ENCODE measurements at regions not wholly inside any gene's neighbourhood (a gene's known extent, or its start where the extent isn't known, plus 50 kb on each side); places are given as distances from the start of the nearest gene placed in this dataset.

DNA sequence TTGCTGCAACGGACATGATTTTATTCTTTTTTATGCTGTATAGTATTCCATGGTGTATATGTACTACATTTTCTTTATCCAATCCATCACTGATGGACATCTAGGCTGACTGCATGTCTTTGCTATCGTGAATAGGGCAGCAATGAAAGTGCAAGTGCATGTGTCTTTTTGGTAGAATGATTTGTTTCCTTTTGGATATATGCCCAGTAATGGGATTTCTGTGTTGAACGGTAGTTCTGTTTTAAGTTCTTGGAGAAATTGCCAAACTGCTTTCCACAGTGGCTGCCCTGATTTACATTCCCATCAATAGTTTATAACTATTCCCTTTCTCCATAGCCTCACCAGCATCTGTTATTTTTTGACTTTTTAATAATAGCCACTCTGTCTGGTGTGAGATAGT is 99.7 kb upstream of the CRIM1 start:
- H3K4me3 ChIP-seq = no peak overlapping the region
- no peak for DNase-seq
- H3K27me3 ChIP-seq = peaks cover 16% of the 10 kb centered on the region
- H3K9me3 ChIP-seq = no peaks in the 10 kb centered on the region
- H3K36me3 ChIP-seq = no peaks in the 10 kb centered on the region

DNA sequence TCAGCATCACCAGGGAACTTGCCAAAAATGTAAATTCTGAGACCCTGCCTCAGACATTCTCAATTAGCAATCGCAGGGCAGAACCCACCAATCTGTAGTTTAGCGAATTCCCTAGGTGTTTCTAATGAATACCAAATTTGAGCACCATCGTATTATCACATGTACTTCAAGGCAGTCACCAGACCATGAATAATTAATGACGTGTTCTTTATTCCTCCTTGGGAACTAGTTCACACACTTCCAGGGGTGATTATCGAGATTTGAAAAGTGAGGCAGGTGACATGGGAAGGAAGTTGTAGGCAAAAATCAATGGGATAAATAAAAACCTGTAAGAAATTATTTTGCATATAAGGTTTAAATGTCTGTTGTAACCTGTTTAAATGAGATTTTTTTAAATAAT is 102.5 kb upstream of the CRIM1 start:
- Histone ChIP-seq H3K9me3 (no peaks in the 10 kb centered on the region), H3K36me3 (no peaks in the 10 kb centered on the region), H3K27me3 (peaks cover 14% of the 10 kb centered on the region), H3K4me3 (no peak overlapping the region)
- DNase-seq = no peak

GRCh38 chr2:36246320-36246990 is 109.1 kb upstream of the CRIM1 start:
- no peak for DNase-seq
- Histone ChIP-seq H3K4me3 (no peak overlapping the region), H3K9me3 (no peaks in the 10 kb centered on the region), H3K27me3 (peaks cover 10% of the 10 kb centered on the region), H3K36me3 (no peaks in the 10 kb centered on the region)

- peaks cover 10% of the 10 kb centered on the region for H3K27me3 ChIP-seq
- no peaks in the 10 kb centered on the region for H3K9me3 ChIP-seq
- no peak overlapping the region for H3K4me3 ChIP-seq
- DNase-seq = no peak
- H3K36me3 ChIP-seq = no peaks in the 10 kb centered on the region
Measured at GRCh38 chr2:36245651-36246050, 109.9 kb upstream of the CRIM1 start.

GRCh38 chr2:36238106-36238505 is 117.5 kb upstream of the CRIM1 start:
- H3K4me3 ChIP-seq = no peak overlapping the region
- no peaks in the 10 kb centered on the region for H3K36me3 ChIP-seq
- DNase-seq = no peak
- H3K9me3 ChIP-seq = no peaks in the 10 kb centered on the region
- peaks cover 7% of the 10 kb centered on the region for H3K27me3 ChIP-seq

DNA sequence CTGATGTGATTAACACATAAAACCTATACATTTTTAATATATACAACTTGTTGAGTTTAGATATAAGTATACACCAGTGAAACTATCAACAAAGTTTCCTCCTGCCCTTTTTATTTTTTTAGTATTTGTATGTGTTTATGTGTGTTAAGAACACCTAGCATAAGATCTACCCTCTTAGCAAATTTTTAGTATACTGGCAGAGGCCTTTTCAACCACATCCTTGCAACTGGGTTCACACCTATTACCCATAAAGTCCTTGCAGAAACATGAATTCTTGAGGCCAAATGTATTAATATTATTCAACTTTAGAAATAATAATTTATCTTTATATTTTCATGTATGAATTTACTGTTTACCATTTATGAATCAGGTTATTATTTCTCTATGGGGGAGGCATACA is 119.7 kb upstream of the CRIM1 start:
- Histone ChIP-seq H3K27me3 (no peaks in the 10 kb centered on the region; the same call in 1 of the 2 replicates), H3K4me3 (no peak overlapping the region), H3K36me3 (no peaks in the 10 kb centered on the region), H3K9me3 (no peaks in the 10 kb centered on the region)
- DNase-seq = no peak

DNA sequence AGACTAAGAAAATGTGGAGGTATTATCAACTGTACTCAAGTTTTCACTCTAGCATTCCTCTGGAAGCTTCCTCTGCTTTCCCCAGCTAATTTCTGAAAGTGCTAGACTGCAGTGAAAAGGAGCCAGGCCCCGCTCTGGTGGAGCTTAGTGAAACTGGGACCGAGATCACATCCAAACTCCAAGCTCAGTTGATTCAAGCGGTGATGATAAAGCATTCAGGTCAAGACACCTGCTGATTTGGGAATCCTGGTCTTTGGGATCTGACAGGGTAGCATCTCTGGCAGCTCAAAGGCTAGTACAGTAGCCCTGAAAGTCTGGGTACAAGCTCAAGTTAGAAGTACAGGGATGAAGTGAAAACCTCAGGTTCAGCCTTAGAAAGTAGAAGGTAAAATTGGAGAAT is 120.2 kb upstream of the CRIM1 start:
- no peak for DNase-seq
- no peaks in the 10 kb centered on the region for H3K9me3 ChIP-seq
- no peaks in the 10 kb centered on the region for H3K36me3 ChIP-seq
- no peaks in the 10 kb centered on the region; the same call in 1 of the 2 replicates for H3K27me3 ChIP-seq
- no peak overlapping the region for H3K4me3 ChIP-seq

DNA sequence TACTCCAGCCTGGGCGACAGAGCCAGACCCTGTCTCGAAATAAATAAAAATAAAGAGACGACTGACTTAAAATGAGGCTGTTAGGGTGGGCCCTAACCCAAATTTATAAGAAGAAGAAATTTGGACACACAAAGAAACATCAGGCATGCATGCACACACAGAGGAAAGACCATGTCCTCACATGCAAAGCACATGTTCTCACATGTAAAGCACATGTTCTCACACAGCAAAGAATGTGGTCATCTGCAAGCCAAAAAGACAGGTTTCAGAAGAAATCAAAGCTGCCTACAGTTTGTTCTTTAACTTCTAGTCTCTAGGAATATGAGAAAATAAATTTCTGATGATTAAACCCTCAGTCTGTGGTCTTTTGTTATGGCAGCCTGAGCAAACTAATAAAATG is 132.3 kb upstream of the CRIM1 start:
- Histone ChIP-seq H3K9me3 (no peaks in the 10 kb centered on the region), H3K36me3 (no peaks in the 10 kb centered on the region), H3K4me3 (no peak overlapping the region), H3K27me3 (no peaks in the 10 kb centered on the region; the same call in 1 of the 2 replicates)
- no peak for DNase-seq

- DNase-seq = no peak
- Histone ChIP-seq H3K4me3 (no peak overlapping the region), H3K27me3 (no peaks in the 10 kb centered on the region; the same call in 1 of the 2 replicates), H3K9me3 (no peaks in the 10 kb centered on the region), H3K36me3 (no peaks in the 10 kb centered on the region)
Measured at GRCh38 chr2:36222485-36222884, 133.1 kb upstream of the CRIM1 start.

- H3K4me3 ChIP-seq = no peak overlapping the region
- H3K9me3 ChIP-seq = 0 out of 2 replicates have a peak, but pooled peaks cover 2% of the 10 kb centered on the region
- no peaks in the 10 kb centered on the region for H3K36me3 ChIP-seq
- H3K27me3 ChIP-seq = no peaks in the 10 kb centered on the region
- no peak for DNase-seq
Measured at GRCh38 chr2:36214691-36215090, 140.9 kb upstream of the CRIM1 start.

DNA sequence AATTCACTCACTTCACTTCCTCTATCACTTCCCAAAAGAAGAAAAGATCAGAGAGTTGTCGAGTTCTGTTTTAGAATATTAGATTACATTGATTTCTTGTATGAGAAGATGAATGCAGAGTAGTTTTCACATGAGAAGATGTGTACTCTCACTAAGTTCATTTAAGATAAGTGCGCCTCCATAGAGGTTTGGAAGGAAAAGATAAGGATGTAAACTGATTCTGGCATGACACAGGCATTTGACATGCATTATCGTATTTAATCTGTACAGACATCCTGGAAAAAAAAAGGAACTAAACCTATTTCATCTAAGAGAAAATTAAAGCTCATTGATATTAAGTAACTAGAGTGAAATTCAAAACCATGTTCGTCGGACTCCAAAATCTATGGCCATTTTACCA is 152.2 kb upstream of the CRIM1 start:
- Histone ChIP-seq H3K4me3 (no peak overlapping the region), H3K27me3 (0 out of 2 replicates have a peak, but pooled peaks cover 4% of the 10 kb centered on the region), H3K9me3 (no peaks in the 10 kb centered on the region), H3K36me3 (no peaks in the 10 kb centered on the region)
- DNase-seq = no peak

DNA sequence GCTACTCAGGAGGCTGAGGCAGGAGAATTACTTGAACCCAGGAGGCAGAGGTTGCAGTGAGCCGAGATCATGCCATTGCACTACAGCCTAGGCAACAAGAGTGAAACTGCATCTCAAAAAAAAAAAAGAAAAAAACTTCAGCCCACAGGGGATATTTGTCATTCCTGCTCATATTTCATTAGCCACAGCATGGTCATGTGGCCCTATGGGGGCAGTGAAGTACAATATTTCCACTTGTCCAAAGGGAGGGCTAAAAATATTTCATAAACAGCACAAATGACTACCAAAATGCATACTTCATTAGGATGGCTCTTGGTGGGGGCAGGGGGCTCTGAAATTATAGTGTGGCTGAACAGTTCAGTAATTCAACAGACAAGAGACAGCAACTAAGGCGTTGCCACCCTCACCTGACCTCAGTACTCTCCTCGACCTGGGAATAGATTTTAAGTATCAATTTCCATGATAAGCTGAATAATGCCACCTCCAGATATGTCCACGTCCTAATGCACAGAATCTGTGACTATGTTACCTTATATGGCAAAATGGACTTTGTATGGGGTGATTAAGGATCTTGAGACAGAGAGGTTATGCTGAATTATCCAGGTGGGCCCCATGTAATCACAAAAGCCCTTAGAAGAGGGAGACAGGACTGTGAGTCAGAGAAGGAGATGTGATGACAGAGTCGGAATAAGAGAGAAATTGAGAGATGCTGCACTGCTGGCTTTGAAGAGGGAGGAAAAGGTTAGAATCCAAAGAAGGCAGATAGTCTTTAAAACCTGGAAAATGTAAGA is 158.2 kb upstream of the CRIM1 start:
- H3K9me3 ChIP-seq = no peaks in the 10 kb centered on the region
- no peaks in the 10 kb centered on the region for H3K36me3 ChIP-seq
- H3K27me3 ChIP-seq = 0 out of 2 replicates have a peak, but pooled peaks cover 2% of the 10 kb centered on the region
- no peak for DNase-seq
- H3K4me3 ChIP-seq = no peak overlapping the region

DNA sequence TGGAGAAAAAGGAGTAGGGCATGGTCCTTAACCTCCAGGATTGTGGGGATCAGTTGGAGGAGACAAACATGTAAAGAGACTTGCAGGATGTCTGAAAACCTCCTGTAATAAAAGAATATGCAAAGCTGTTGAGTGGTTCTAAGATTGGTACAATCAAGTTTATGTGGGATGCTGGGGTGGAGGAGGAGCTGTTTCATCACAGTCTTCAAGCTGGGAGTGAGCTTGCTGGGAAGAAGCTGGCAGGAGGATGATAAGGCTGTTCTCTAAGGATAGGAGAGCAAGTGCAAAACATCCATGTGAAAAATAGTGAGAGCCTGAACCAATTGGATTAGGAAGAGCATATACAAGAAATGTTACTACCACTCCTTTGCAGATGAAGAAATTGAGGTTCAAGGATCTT is 161.9 kb upstream of the CRIM1 start:
- 0 out of 2 replicates have a peak, but pooled peaks cover 2% of the 10 kb centered on the region for H3K27me3 ChIP-seq
- no peak for DNase-seq
- no peak overlapping the region for H3K4me3 ChIP-seq
- H3K9me3 ChIP-seq = no peaks in the 10 kb centered on the region
- no peaks in the 10 kb centered on the region for H3K36me3 ChIP-seq

GRCh38 chr2:36192983-36193382 is 162.6 kb upstream of the CRIM1 start:
- 0 out of 2 replicates have a peak, but pooled peaks cover 2% of the 10 kb centered on the region for H3K27me3 ChIP-seq
- no peak overlapping the region for H3K4me3 ChIP-seq
- no peaks in the 10 kb centered on the region for H3K9me3 ChIP-seq
- DNase-seq = no peak
- H3K36me3 ChIP-seq = no peaks in the 10 kb centered on the region

DNA sequence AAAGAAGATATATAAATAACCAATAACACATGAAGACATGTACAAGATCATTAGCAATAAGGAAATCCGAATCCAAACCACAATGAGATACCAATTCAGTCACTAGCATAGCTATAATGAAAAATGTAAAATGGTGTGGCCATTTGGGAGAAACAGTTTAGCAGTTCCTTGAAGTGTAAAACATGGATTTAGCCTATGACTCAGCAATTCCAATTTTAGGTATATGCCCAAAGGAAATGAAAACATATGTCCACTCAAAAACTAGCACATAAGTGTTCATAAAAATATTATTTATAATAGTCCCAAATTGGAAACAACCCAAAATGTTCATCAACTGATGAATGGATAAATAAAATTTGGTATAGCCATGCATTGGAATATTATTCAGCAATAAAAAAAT is 165.5 kb upstream of the CRIM1 start:
- DNase-seq = no peak
- no peak overlapping the region for H3K4me3 ChIP-seq
- 0 out of 2 replicates have a peak, but pooled peaks cover 2% of the 10 kb centered on the region for H3K27me3 ChIP-seq
- no peaks in the 10 kb centered on the region for H3K36me3 ChIP-seq
- no peaks in the 10 kb centered on the region for H3K9me3 ChIP-seq

DNA sequence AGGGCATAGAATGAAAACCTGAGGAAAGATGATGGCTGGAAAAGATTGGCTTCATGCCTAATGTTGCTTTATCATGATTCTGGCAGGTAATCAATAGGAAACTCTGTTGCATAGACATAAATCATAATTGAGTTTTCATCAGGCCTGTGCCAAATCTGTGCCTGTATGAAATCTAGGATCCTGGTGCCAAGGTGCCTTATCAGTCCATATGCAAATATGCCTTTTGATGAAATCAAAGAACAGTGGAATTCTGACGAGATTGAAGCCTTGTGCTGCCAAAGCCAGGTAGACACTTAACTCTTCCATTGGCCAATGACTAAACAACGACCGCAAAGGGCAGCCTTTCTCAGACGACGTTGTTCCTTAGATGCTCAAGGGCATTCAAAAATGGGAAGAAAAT is 170.0 kb upstream of the CRIM1 start:
- Histone ChIP-seq H3K27me3 (no peaks in the 10 kb centered on the region), H3K9me3 (no peaks in the 10 kb centered on the region), H3K4me3 (no peak overlapping the region), H3K36me3 (no peaks in the 10 kb centered on the region)
- DNase-seq = no peak

DNA sequence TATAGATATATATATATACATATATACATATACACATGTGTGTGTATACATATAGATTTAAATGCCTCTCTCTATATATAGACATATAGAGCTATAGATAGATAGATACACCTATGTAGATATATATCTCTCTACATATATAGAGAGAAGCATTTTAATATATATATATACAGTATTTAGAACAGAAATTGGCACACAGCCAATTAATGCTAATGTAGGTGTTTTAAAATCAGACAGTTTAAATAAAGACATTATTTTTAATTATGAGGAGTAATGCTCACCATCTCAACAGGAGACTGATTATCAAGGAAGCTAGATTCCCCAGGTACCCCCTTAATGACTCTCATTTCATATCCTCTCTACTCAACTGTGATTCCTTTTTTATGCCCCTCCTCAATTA is 170.7 kb upstream of the CRIM1 start:
- H3K27me3 ChIP-seq = no peaks in the 10 kb centered on the region
- no peak overlapping the region for H3K4me3 ChIP-seq
- no peaks in the 10 kb centered on the region for H3K9me3 ChIP-seq
- DNase-seq = no peak
- H3K36me3 ChIP-seq = no peaks in the 10 kb centered on the region

Data from MG63 (cell line).